Smooth muscle cell (in vitro differentiated cells): ENCODE measurements at regions not wholly inside any gene's neighbourhood (a gene's known extent, or its start where the extent isn't known, plus 50 kb on each side); places are given as distances from the start of the nearest gene placed in this dataset.

ENCODE experiments used
- DNase-seq: peaks from one replicate; lab custom pipeline; 2025; ENCODE audit not compliant: unreplicated experiment; lab: John Stamatoyannopoulos, UW
- H2AFZ ChIP-seq: fragments of 200-600 bp; sonication (generic); 2 replicates; pipeline ENCODE4 v1.6.0; 2016; ENCODE audit warnings: antibody characterized with exemption, low read depth, mild to moderate bottlenecking
- H3F3A ChIP-seq: fragments of 200-600 bp; sonication (generic); 2 replicates; pipeline ENCODE4 v1.6.0; 2017; ENCODE audit warnings: antibody characterized with exemption, low read depth
- H3K27ac ChIP-seq: fragments of 200-600 bp; sonication (generic); 2 replicates; pipeline ENCODE4 v1.5.1; 2016; ENCODE audit warnings: low read depth, mild to moderate bottlenecking
- H3K27me3 ChIP-seq: fragments of 200-600 bp; sonication (generic); 2 replicates; pipeline ENCODE4 v1.6.1; 2016; ENCODE audit warnings: low read depth, mild to moderate bottlenecking
- H3K36me3 ChIP-seq: fragments of 200-600 bp; sonication (generic); 2 replicates; pipeline ENCODE4 v1.5.1; 2016; ENCODE audit warnings: low read depth
- H3K4me1 ChIP-seq: fragments of 200-600 bp; sonication (generic); 2 replicates; pipeline ENCODE4 v1.5.1; 2016; ENCODE audit warnings: low read depth
- H3K4me2 ChIP-seq: fragments of 200-600 bp; sonication (generic); 2 replicates; pipeline ENCODE4 v1.6.0; 2016; ENCODE audit warnings: mild to moderate bottlenecking
- H3K4me3 ChIP-seq: fragments of 200-600 bp; sonication (generic); 2 replicates; pipeline ENCODE4 v1.5.1; 2016; ENCODE audit warnings: mild to moderate bottlenecking
- H3K79me2 ChIP-seq: fragments of 200-600 bp; sonication (generic); 2 replicates; pipeline ENCODE4 v1.6.0; 2016; ENCODE audit warnings: low read depth, mild to moderate bottlenecking
- H3K9ac ChIP-seq: fragments of 200-600 bp; sonication (generic); 2 replicates; pipeline ENCODE4 v1.6.0; 2016; ENCODE audit warnings: low read depth
- H3K9me3 ChIP-seq: fragments of 200-600 bp; sonication (generic); replicated peaks from 2 replicates; pipeline ENCODE4 v1.5.1; 2016; ENCODE audit warnings: low read depth
- H4K20me1 ChIP-seq: fragments of 200-600 bp; sonication (generic); 2 replicates; pipeline ENCODE4 v1.6.0; 2016; ENCODE audit warnings: low read depth
- WGBS: methylation state at CpG from one replicate; pipeline ENCODE4 v1.1.7; 2016; ENCODE audit warnings: low lambda C conversion rate; 5-methylcytosine and 5-hydroxymethylcytosine counted together
- TF ChIP-seq, protein P1 (sequence below): fragments of 200-600 bp; sonication (generic); IDR thresholded peaks from 2 replicates; pipeline ENCODE4 v1.5.1; 2017; ENCODE audit warnings: borderline replicate concordance, mild to moderate bottlenecking, antibody characterized with exemption; ENCODE audit not compliant: insufficient read depth, poor library complexity, severe bottlenecking

DNA sequence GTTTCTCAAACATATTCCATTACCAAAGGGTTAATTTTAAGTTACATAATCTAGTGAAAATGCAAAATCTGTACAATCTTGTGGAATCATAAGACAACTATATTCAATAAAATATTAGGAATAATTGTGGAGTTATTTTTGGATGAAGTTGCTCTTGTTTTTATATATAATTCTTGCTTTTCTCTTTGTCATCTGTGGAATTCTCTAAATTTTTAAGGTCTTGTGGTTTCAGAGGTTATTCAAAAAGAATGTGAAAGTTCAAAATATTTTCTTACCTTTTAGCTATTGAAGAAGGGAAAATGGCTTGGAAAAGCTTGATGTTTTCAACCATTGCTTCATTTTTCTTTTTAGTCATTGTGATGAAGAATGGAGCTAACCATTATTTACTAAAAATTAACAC lies 552.1 kb downstream of the TFEC start:
- H3K9me3 ChIP-seq: no peaks in the 10 kb centered on the region
- no peak overlapping the region for H3K9ac ChIP-seq
- no peak overlapping the region for H2AFZ ChIP-seq
- no peak overlapping the region for H3K27ac ChIP-seq
- TF ChIP-seq, protein P1, sequence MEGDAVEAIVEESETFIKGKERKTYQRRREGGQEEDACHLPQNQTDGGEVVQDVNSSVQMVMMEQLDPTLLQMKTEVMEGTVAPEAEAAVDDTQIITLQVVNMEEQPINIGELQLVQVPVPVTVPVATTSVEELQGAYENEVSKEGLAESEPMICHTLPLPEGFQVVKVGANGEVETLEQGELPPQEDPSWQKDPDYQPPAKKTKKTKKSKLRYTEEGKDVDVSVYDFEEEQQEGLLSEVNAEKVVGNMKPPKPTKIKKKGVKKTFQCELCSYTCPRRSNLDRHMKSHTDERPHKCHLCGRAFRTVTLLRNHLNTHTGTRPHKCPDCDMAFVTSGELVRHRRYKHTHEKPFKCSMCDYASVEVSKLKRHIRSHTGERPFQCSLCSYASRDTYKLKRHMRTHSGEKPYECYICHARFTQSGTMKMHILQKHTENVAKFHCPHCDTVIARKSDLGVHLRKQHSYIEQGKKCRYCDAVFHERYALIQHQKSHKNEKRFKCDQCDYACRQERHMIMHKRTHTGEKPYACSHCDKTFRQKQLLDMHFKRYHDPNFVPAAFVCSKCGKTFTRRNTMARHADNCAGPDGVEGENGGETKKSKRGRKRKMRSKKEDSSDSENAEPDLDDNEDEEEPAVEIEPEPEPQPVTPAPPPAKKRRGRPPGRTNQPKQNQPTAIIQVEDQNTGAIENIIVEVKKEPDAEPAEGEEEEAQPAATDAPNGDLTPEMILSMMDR: no peak
- DNase-seq: no peak
- peaks cover 21% of the 10 kb centered on the region for H3K4me1 ChIP-seq
- H4K20me1 ChIP-seq: no peaks in the 10 kb centered on the region
- H3K36me3 ChIP-seq: no peaks in the 10 kb centered on the region
- no peak overlapping the region for H3K4me2 ChIP-seq
- peaks cover 5% of the 10 kb centered on the region for H3F3A ChIP-seq
- H3K79me2 ChIP-seq: no peaks in the 10 kb centered on the region
- H3K4me3 ChIP-seq: no peak overlapping the region
- H3K27me3 ChIP-seq: no peaks in the 10 kb centered on the region

DNA sequence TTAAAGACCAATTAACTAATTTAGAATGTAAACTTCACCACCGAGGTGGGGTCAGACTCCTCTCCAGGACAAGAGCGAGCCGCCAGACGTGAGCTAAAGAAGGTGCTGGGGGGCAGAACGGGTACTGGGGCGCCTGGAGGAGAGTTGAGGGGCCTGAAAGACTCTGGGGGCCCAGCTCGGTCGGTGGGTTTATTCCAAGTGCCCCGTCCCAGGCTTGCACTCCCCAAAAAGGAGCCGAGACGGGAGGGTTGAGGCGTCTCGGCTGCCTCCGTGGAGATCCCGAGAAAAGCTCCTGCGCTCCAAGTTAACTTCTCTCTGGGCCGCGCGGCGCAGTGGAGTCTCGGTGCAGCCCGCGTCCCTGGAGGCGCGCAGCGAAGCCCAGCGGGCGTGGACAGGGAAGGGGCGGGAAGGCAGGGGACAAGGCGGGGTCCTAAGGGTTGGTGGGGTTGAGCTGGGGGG lies 553.3 kb downstream of the TFEC start:
- H3K36me3 ChIP-seq: no peaks in the 10 kb centered on the region
- 3% methylated on average over 30 of the region's 30 CpGs for WGBS
- H3K9ac ChIP-seq: no peak overlapping the region
- no peaks in the 10 kb centered on the region for H3K9me3 ChIP-seq
- H3K79me2 ChIP-seq: no peaks in the 10 kb centered on the region
- H3K4me1 ChIP-seq: peaks cover 21% of the 10 kb centered on the region
- peak overlapping the region; percentile 98 for H3K4me2 ChIP-seq
- H3F3A ChIP-seq: peaks cover 5% of the 10 kb centered on the region
- H3K27me3 ChIP-seq: no peaks in the 10 kb centered on the region
- TF ChIP-seq, protein P1: no peak
- peak overlapping the region; percentile 99 for H2AFZ ChIP-seq
- DNase-seq: peak; percentile 7
- peak overlapping the region; percentile 68 for H3K4me3 ChIP-seq
- no peaks in the 10 kb centered on the region for H4K20me1 ChIP-seq
- no peak overlapping the region for H3K27ac ChIP-seq

DNA sequence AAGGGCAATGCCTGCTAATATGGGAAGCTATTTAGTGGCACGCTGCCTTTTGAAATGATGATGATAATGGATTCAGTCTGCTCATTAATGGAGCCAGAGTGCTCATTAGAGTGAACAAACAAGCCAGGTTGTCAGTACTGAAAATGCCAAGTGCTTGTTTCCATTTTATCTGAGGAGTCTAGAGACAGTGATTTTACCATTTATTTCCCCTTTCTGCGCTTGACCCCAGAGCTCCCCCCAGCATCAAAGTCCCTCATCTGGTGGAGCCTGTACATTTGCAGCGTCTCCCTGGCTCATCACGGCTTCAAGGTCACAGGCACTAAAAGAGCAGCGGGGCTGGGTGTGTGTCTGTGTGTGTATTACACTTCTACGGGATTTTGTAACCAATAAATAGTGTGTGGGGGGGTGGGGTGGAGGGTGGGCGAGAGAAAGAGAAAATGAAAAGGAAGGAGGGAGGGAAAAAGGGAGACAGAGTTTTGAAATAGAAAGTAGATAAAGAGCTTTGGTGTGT lies 553.8 kb downstream of the TFEC start:
- DNase-seq: no peak
- H2AFZ ChIP-seq: peak overlapping the region; percentile 99

More for the DNA sequence above, 553.8 kb downstream of the TFEC start:
- TF ChIP-seq, protein P1: no peak
- H3K9me3 ChIP-seq: no peaks in the 10 kb centered on the region
- no peaks in the 10 kb centered on the region for H3K36me3 ChIP-seq
- H4K20me1 ChIP-seq: no peaks in the 10 kb centered on the region
- no peaks in the 10 kb centered on the region for H3K27me3 ChIP-seq
- peak overlapping the region; percentile 98 for H3K4me2 ChIP-seq
- WGBS: 3% methylated on average over 7 of the region's 7 CpGs
- peaks cover 21% of the 10 kb centered on the region for H3K4me1 ChIP-seq
- no peaks in the 10 kb centered on the region for H3K79me2 ChIP-seq
- no peak overlapping the region for H3K27ac ChIP-seq
- H3F3A ChIP-seq: peaks cover 5% of the 10 kb centered on the region
- no peak overlapping the region for H3K9ac ChIP-seq
- H3K4me3 ChIP-seq: peak overlapping the region; percentile 68
